Activated T-helper 9 cell treated with anti-CD3 and anti-CD28 coated beads, Interleukin-2, amount 50 U/mL, for 16 hours (primary cell): ENCODE measurements at regions not wholly inside any gene's neighbourhood (a gene's known extent, or its start where the extent isn't known, plus 50 kb on each side); places are given as distances from the start of the nearest gene placed in this dataset.

Experiments
- DNase-seq: peaks from one replicate; pipeline ENCODE4 v3.0.0-alpha.2; 2020; ENCODE audit warnings: low read depth

DNA sequence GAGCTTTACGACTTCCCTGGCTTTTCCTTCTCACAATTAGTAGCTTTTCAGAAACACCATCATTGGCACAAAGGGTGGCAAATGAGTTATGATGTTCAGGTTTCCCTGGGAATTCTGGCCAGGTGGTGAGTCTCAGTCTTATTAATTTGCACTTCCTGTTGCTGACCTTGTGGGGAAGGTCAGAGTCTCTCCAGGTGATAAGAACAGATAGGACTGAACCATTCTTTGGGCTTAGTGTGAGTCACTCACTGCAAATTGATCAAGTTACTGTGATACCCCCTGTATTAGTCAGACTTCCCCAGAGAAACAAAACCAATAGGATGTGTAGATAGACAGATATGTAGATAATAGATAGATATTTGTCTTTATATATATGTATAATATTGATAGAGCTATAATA, 53.8 kb upstream of the RANBP3L start:
- DNase-seq = no peak

GRCh38 chr5:36356915-36357314, 55.2 kb upstream of the RANBP3L start:
- no peak for DNase-seq

DNA sequence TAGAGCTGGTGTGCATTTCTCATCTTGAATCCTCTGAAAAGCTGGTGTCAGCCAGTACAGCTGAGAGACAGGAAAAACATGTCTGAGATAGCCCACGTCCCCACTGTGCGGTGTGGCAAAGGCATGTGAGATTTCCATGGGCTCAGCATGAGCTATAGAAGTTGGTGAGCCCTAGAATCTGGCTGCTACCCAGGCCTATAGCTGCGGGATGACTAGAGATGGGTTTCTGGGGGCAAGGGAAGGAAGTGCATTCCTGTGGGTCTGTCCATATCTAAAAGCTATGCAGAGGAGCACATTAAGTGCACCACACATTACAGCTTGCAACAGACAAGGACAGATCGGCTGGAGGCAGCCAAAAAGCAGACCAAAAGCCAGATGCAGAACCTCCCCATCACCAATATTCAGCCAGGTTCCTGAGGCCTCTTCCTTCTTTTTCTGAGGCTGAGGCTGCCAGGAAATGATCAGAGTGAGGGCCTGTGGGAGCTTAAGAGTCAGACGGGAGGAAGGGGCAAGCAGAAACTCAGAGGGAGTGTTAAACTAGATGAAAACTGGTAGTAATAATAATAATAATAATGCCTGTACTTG, 55.8 kb upstream of the RANBP3L start:
- no peak for DNase-seq

DNA sequence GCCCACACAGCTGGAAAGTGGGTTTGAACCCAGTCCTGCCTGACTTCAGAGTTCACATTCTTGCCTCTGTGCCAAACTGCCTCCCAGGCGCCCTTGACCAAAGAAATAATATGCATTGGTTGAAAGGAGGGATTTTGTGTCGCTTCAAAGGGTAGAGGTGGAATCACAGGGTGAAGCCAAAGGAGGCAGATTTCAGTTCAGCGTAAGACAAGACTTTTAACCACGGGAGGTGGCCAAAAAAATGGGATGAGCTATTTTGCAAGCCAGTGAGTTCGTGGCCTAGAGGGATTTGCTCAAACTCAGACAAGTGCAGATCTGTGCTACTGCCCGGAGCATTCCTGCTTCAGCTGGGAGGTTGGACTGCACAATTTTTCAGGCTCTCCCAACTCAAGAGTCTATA, 57.6 kb upstream of the RANBP3L start:
- no peak for DNase-seq

- DNase-seq = no peak
Measured at GRCh38 chr5:36360307-36360706, 58.6 kb upstream of the RANBP3L start.

DNA sequence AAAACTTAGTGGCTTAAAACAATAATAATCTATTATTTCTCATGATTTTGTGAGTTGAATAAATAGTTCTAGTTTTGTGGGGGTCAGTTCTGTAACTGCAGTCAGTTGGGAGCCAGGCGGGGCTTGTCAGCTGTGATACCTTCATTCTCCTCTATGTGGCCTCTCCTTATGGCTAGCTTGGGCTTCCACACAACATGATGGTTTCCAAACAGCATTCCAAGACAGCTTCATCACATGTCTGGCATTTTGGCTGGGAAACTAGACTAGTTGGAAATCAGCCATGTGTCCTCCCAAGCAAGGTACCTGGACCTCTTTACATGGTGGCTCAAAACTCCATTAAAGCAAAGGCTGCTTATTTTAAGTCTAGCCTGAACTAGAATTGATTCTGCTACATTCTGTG, 61.4 kb upstream of the RANBP3L start:
- DNase-seq = no peak

DNA sequence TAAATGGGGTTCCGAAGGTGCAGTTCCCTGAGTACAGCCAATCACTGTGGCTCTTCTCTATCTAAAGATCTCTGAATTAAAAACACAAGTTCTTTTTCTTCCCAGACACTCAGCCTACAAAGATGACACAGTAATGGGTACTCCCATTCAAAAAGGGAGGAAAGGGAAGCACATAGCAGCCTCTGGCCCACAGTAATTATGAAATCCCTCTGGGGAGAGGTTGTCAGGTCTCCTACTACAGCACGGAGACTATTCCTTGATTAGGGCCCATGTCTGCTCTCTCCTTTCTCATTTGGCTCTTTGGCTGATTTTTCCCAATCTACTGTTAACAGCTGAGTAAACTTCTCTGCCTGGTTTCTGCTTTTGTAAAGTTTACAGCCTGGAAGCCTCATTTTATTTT, 62.0 kb upstream of the RANBP3L start:
- no peak for DNase-seq

GRCh38 chr5:36364473-36364872, 62.8 kb upstream of the RANBP3L start:
- no peak for DNase-seq

- DNase-seq = no peak
Measured at GRCh38 chr5:36365896-36366295, 64.2 kb upstream of the RANBP3L start.

- DNase-seq = no peak
Measured at GRCh38 chr5:36366883-36367282, 65.2 kb upstream of the RANBP3L start.

- no peak for DNase-seq
Measured at GRCh38 chr5:36367524-36367923, 65.8 kb upstream of the RANBP3L start.

DNA sequence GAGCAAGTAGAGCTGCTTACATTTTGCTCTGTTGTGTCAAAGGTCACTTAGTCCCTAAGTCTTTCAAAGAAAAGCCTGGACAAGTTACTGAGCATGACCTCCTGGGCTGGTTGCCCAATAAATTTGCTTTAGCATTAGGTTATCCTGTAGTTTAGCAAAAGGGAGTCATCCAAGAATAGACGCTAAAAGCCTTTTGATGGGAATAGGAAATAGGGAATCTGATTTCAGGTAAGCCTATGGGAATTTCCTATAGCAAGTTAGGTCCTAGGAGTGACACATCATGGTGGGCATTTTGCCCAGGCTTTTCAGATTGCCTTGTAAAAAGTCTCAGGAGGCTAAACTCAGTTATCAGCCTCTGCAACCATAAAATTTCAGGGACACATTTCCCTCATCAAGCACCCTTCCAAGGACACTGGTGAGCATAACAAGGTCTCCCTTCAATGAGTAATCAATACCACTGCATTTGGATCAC, 67.6 kb upstream of the RANBP3L start:
- DNase-seq = no peak

DNA sequence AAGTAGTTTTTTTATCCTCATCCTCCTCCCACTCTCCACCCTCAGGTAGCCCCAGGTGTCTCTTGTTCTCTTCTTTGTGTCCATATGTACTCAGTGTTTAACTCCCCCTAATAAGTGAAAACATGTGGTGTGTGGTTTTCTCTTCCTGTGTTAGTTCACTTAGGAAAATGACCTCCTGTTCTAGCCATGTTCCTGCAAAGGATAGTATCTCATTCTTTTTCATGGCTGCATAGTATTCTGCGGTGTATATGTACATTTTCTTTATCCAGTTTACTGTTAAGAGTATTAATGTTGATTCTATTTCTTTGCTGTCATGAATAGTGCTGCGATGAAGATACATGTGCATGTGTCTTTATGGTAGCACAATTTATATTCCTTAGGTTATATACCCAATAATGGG, 68.4 kb upstream of the RANBP3L start:
- no peak for DNase-seq

DNA sequence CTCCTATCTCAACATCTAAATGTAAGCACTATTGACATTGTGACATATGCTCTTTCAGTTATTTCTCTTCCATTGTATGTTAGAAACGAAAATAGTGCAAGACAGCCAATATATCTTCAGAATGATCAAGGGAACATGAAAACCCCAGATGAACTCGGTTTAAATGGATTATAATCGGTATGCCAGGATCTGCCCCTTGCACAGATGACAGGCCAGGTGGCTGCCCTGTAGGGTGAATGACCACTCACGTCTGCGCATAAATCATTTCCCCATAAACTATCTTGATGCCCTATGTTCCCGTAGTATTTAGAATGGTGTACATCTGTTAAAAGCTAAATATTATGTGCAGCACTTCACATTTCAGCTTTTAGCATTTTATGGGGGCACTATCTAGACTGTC, 69.7 kb upstream of the RANBP3L start:
- DNase-seq = no peak

- DNase-seq = no peak
Measured at GRCh38 chr5:36373527-36374086, 71.9 kb upstream of the RANBP3L start.

DNA sequence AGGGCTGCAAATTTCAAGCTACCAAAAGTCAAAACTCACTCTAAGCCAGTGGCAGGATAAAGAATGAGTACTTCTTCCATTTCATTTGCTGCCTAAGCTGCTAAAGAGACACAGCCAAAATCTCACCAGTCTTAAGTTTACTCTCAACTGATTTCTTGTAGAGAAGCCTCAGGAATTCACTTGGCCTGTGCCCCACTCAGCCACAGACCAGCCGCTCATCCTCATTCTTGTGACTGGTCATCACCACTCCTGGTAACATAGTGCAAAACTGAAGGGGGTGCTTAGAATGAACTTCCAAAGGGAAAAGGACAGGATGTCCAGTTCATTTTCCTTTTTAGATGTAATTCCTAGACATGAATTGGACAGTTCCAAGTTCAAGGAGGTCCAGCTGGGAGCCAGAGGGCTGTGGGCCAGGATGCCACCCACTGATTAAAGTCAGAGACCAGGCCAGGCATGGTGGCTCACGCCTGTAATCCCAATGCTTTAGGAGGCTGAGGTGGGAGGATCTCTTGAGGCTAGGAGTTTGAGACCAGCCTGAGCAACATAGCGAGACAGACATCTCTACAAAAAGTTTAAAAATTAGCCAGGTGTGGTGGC, 72.7 kb upstream of the RANBP3L start:
- no peak for DNase-seq

DNA sequence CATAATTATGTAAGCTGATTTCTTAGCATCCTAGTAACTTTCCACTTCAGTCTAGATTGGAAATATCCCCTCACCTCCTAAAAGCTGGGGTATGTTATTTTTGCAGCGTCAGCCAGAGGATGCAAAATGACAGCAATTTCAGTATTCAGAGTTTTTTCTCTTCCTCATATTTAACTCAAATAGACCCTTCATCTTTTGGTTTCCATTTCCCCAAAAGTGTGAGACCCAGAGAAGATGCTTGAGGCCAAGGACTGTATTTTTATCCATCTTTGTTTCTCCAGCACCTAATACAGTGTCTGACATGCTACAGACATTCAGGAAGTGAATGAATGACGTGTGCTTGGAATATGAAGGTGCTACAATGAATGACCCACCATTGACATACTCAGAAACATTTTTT, 75.5 kb upstream of the RANBP3L start:
- DNase-seq = no peak

DNA sequence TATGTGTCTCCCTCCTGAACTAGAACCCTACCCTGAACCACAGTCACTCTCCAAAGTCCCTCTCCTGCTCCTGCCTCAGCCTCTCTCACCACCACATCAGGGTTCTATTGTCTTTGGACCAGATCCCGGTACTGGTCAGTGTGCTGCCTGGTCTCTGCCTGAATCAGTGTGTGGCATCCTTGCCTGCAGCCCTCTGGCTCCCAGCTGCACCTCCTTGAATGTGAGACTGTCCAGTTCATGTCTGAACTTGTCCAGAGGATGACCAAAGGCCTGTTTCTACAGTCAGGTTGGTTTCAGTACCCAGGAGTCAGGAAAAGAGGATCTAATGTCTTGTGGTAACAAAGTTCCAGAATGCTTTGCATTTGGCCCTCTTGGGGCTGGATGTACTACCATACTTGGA, 76.8 kb upstream of the RANBP3L start:
- no peak for DNase-seq

DNA sequence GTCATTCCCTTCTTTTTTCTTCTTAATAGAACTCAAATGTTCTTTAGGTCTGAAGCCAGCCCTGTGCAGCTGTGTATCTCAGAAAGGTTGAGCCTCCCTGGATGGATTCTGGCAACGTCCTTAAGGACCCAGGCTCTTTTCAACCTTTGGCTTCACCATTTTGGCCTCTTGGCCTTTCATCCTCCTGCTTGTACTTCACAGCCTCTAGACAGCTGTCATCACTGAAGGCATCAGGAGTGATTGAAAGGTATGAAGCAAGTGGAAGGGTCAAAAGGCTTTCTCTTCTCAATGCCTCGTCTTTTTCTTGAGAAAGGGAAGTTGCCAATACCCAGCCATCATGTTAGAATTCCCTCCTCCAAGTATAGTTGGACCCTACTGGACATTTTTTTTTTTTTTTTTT, 81.2 kb upstream of the RANBP3L start:
- DNase-seq = no peak

- no peak for DNase-seq
Measured at GRCh38 chr5:36383942-36384341, 82.2 kb upstream of the RANBP3L start.

DNA sequence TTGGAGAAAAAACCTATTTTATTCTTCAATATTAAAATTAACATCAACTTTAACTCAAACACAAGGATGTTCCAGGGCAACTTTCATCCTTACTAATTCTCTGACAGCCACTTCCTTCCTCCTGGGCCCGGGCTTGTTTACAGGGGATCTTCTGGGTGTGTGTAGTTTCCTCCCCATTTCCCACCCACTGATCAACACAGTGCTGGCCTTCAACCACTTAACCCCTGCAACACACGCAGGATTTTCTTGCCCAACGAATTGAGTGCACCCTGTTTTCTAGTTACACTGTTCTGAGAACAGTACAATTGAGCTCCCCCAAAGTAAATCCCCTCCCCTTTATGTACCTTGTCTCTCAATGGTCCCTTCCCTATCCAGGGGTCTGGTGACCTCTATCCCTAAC, 83.1 kb upstream of the RANBP3L start:
- DNase-seq = no peak

GRCh38 chr5:36385495-36385894, 83.8 kb upstream of the RANBP3L start:
- no peak for DNase-seq

GRCh38 chr5:36388288-36388687, 86.6 kb upstream of the RANBP3L start:
- DNase-seq = no peak

GRCh38 chr5:36389245-36389644, 87.5 kb upstream of the RANBP3L start:
- DNase-seq = no peak
